SH-SY5Y (cell line): ENCODE measurements at regions not wholly inside any gene's neighbourhood (a gene's known extent, or its start where the extent isn't known, plus 50 kb on each side); places are given as distances from the start of the nearest gene placed in this dataset.

Source experiments
- GATA2 ChIP-seq: IDR thresholded peaks from 2 replicates; pipeline ENCODE4 v1.6.1; 2011; ENCODE audit warnings: mild to moderate bottlenecking, low read depth, low read length
- GATA3 ChIP-seq: IDR thresholded peaks from 2 replicates; pipeline ENCODE4 v1.6.1; 2011; ENCODE audit warnings: low read depth, mild to moderate bottlenecking, low read length, moderate library complexity

DNA sequence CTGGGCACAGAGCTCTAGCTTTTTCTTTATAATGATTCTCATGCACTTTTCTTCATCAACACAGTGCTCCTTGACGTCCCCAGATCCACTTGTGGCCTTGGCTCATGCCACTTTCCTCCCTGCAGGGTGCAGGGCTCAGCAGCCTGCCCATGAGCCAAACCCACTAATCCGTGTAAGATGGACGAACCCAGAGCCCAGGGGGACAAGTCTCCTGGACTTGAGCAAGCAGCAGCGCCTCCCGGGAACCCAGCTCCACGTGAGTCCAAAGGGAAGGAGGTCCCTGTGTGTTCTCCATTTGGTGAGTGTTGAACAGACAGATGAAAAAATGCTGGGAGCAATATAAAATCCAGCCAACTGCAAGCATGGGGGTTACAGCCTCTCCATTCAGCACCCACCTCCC is 470.6 kb upstream of the HS6ST1 start:
- TF ChIP-seq GATA2: no peak
- no peak for TF ChIP-seq GATA3

- TF ChIP-seq GATA3 (no peak), GATA2 (no peak)
Observed at GRCh38 chr2:128789776-128790455, 471.2 kb upstream of the HS6ST1 start.

- no peak for TF ChIP-seq GATA3
- TF ChIP-seq GATA2: no peak
Observed at GRCh38 chr2:128790541-128791001, 471.9 kb upstream of the HS6ST1 start.

- TF ChIP-seq GATA2: no peak
- no peak for TF ChIP-seq GATA3
Observed at GRCh38 chr2:128791120-128791984, 472.7 kb upstream of the HS6ST1 start.

DNA sequence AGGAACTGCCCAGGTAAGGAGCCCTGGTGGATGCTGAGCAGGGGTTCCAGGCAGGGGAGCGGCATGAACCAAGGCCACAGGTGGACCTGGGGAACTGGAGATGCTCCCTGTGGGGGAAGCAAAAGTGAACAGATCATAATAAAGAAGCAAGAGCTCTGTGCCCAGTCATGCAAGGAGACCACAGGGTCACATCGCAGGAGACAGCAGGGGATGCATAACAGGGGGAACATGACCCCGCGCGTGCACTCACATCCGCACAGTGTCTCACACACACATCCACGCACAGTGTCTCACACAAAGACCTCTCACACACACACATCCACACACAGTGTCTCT is 473.3 kb upstream of the HS6ST1 start:
- TF ChIP-seq GATA2: no peak
- no peak for TF ChIP-seq GATA3

DNA sequence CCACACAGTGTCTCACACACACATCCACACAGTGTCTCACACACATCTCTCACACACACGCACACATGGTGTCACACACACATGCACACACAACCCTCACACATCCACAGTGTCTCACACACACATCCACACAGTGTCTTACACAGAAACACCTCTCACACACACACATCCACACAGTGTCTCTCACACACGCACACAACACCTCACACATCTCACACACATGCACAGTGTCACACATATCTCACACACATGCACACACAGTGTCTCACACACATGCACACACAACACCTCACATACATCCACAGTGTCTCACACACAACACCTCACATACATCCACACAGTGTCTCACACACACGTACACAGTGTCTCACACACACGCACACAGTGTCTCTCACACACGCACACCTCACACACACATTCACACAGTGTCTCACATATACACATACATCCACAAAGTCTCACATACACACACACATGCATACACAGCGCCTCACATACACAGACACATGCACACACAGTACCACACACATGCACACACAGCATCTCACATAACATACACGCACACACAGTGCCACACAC is 473.9 kb upstream of the HS6ST1 start:
- TF ChIP-seq GATA2 (no peak), GATA3 (no peak)

GRCh38 chr2:128793404-128793803 is 474.7 kb upstream of the HS6ST1 start:
- no peak for TF ChIP-seq GATA2
- no peak for TF ChIP-seq GATA3

GRCh38 chr2:128794285-128794684 is 475.6 kb upstream of the HS6ST1 start:
- TF ChIP-seq GATA2: no peak
- no peak for TF ChIP-seq GATA3

DNA sequence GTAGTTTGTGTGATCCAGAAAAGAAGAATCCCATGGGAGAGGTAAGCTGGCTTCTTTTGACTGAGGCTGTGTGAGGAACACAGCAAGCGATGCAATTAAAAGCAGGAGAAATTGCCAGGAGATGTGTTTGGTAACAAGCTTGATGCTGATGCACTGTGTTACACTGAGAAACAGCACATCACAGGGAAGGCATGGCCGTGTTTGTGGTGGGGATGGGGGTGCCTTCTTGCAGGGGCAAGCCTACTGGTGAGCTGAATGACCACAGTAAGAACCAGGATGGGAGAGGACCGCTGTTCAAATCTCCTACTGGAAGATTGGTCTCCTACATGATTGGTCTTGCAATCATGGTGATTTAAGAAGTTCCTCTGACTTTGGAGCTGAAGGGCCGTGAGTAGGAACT is 477.7 kb upstream of the HS6ST1 start:
- TF ChIP-seq GATA3 (no peak), GATA2 (no peak)

DNA sequence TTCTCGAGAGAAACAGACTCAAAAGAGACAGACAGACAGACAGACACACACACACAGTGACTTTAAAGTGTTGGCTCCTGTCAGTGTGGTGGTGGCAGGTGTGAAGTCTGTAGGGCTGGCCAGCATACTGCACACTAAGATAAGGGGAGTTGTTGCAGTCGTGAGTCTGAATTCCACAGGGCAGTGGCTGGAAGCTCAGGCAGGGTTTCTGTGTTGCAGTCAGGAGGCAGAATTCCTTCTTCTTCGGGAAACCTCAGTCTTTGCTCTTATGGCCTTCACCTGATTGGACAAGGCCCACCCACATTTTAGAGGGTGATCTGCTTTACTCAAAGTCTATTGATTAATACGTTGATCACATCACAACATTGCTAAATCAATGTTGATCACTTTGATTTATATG is 478.4 kb upstream of the HS6ST1 start:
- TF ChIP-seq GATA2 (no peak), GATA3 (no peak)

- TF ChIP-seq GATA3 (no peak), GATA2 (no peak)
Observed at GRCh38 chr2:128797533-128797932, 478.9 kb upstream of the HS6ST1 start.

DNA sequence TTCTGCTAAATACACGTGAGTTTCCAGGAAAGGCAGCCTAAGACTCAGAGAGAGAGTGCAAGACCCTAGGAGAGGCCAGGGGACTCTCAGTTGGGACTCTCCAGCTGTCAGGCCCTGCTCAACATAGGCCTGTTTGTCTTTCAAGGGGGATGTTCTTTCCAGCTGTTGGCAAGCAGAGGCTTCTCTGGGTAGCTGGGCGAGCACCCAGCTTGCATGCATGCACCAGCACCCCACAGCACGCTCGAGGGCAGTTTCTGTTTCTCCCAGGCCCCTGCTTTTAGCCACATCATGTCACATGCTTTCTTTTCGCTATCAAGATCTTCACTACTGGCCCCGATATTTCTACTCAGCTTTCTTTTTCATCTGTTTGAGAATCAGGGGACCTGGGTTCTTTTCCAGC is 479.3 kb upstream of the HS6ST1 start:
- no peak for TF ChIP-seq GATA3
- no peak for TF ChIP-seq GATA2

DNA sequence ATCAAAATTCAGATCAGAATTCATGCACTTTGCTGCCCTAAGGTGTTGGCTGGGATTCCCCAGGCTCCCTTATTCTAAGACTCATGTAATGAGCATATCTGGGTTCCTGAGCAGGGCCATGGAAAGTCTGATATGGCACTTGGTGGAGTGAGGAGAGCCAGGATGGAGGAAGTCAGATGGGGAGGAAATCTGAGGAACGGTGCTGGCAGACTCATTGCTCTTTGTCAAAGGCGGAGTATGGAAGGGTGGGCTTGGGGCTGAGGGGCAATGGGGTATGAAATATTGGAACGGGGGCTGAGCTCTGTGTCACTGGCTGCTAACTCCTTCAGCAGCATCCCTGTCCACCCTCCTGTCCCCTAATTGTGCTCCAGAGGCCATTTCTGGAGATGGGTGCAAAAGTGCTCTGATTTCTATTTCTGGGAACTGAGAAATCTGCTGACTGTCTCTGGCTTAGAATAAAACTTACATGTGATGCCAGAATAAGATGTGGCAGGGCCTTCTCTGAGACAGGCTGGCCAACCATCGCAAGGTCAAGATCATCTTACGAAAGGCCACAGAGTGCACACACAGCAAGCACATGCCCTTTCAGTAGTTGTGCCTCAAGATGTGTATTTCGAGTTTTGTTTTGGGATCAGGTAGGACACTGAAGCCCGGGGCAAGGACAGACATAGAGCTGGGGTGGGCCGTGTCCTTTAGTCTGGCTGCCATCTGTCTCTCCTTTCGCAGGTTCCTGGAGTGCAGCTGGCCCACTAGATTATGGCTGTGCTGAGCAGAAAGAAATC is 480.0 kb upstream of the HS6ST1 start:
- TF ChIP-seq GATA2 (no peak), GATA3 (no peak)

DNA sequence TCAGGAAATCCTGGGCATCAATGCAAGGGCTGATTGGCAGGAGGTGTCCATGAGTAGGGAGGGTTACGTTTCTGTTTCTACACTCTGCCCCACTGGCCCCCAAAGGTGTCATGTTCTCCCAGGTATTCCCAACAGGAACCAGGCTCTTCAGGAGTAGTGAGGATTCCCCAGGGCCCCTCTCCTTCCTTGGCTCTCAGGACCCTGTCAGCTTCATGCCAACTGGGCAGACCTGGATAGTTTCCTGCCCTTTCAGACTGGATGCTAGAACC is 480.6 kb upstream of the HS6ST1 start:
- TF ChIP-seq GATA3 (no peak), GATA2 (no peak)

DNA sequence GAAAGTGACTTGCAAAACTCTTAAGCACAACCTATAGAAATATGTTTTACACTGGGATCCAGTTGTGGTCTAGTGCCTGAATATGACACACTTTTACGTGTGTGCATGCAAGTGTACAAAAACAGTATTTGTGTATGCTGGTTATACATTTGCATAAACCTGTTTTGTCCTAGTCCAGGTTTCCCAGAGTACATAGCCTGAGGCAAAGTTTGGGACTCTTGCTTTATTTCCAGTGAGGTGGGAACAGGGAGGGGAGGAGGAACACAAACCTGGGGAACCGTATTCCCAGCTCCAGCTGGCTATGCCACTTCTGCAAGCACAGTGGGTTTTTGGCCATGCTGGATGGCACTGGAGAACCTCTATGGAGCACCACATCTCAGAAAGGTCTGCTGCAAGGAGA is 481.1 kb upstream of the HS6ST1 start:
- no peak for TF ChIP-seq GATA2
- no peak for TF ChIP-seq GATA3
